ENCODE measurements at regions not wholly inside any gene's neighbourhood (a gene's known extent, or its start where the extent isn't known, plus 50 kb on each side); places are given as distances from the start of the nearest gene placed in this dataset.

- WGBS (ENCODE audit: insufficient coverage, low coverage, low lambda C conversion rate, missing lambda C conversion rate) = 36% methylated on average over 2 of the region's 2 CpGs
- no peak overlapping the region for H3K27ac ChIP-seq
- H3K9me3 ChIP-seq = no peaks in the 10 kb centered on the region
- ATAC-seq = no peak
- intact Hi-C loops (cut with DNase I) = no loop called here
- H3K27me3 ChIP-seq = no peaks in the 10 kb centered on the region
- H3K4me3 ChIP-seq = no peak overlapping the region
- TF ChIP-seq, protein P1, sequence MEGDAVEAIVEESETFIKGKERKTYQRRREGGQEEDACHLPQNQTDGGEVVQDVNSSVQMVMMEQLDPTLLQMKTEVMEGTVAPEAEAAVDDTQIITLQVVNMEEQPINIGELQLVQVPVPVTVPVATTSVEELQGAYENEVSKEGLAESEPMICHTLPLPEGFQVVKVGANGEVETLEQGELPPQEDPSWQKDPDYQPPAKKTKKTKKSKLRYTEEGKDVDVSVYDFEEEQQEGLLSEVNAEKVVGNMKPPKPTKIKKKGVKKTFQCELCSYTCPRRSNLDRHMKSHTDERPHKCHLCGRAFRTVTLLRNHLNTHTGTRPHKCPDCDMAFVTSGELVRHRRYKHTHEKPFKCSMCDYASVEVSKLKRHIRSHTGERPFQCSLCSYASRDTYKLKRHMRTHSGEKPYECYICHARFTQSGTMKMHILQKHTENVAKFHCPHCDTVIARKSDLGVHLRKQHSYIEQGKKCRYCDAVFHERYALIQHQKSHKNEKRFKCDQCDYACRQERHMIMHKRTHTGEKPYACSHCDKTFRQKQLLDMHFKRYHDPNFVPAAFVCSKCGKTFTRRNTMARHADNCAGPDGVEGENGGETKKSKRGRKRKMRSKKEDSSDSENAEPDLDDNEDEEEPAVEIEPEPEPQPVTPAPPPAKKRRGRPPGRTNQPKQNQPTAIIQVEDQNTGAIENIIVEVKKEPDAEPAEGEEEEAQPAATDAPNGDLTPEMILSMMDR (IDR thresholded peaks at IDR 0.05) = no peak
- no peak for TF ChIP-seq POLR2A (IDR thresholded peaks at IDR 0.05)
- H3K36me3 ChIP-seq = no peaks in the 10 kb centered on the region
- peaks cover 0 to 5% (median 0%) of the 10 kb centered on the region in 4 donors for H3K4me1 ChIP-seq
- no peak for DNase-seq
Observed at GRCh38 chr14:84202486-84202885, 1327.5 kb upstream of the FLRT2 start.

GRCh38 chr14:84203896-84204295 is 1326.0 kb upstream of the FLRT2 start:
- Histone ChIP-seq H3K9me3 (no peaks in the 10 kb centered on the region), H3K4me3 (no peak overlapping the region), H3K27me3 (no peaks in the 10 kb centered on the region), H3K36me3 (no peaks in the 10 kb centered on the region), H3K4me1 (peaks cover 0 to 5% (median 0%) of the 10 kb centered on the region in 4 donors), H3K27ac (no peak overlapping the region)
- ATAC-seq (no peak), DNase-seq (no peak)
- intact Hi-C loops (cut with DNase I) = no loop called here
- TF ChIP-seq, protein P1 (IDR thresholded peaks at IDR 0.05) = no peak
- no peak for TF ChIP-seq POLR2A (IDR thresholded peaks at IDR 0.05)

DNA sequence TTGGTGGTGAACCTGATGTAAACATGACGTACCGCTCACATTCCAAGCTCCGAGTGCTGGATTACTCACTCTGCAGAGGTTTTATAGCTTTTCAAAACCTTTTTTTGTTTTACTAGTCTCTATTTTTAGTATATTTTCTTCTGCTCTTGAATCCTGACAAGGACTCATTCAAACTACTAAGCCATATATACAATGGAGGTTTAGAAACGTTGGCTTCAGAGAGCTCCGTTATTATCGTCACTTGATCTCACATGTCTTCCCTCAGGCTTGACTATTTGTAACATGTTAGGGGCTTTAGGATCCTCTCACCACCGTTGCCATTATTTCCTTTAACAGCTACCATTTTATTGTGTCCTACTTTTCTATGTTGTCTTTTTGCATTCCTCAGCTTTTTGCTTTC is 1321.5 kb upstream of the FLRT2 start:
- Histone ChIP-seq H3K9me3 (no peaks in the 10 kb centered on the region), H3K27me3 (no peaks in the 10 kb centered on the region), H3K36me3 (no peaks in the 10 kb centered on the region), H3K27ac (no peak overlapping the region), H3K4me1 (peaks cover 0 to 5% (median 0%) of the 10 kb centered on the region in 4 donors), H3K4me3 (no peak overlapping the region)
- 75% methylated on average over 7 of the region's 7 CpGs for WGBS (ENCODE audit: insufficient coverage, low coverage, low lambda C conversion rate, missing lambda C conversion rate)
- no peak for DNase-seq
- no peak for ATAC-seq
- intact Hi-C loops (cut with DNase I) = no loop called here
- no peak for TF ChIP-seq POLR2A (IDR thresholded peaks at IDR 0.05)
- TF ChIP-seq, protein P1 (IDR thresholded peaks at IDR 0.05) = no peak

DNA sequence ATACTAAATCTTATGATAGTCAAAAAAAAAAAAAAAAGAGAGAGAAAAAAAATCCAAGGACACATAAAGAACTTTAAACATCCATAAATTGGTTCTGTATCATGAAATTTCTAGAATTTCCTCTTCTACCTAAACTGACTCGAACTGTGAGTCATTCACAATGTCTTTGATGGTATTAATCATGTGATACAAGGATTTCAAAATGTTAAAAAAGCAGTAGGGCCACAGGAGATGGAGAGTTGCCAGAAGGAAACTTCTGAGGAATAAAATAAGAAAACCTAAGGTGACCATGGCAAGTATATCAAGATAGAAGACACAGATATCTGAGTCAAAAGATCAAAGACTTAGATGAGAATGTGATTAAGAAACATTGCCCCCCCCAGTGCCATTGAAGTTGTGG is 1320.9 kb upstream of the FLRT2 start:
- H3K27ac ChIP-seq = no peak overlapping the region
- H3K36me3 ChIP-seq = no peaks in the 10 kb centered on the region
- no peaks in the 10 kb centered on the region for H3K9me3 ChIP-seq
- H3K4me1 ChIP-seq = peaks cover 0 to under 1% (median 0%) of the 10 kb centered on the region in 4 donors
- no peak for DNase-seq
- no peak overlapping the region for H3K4me3 ChIP-seq
- 26% methylated on average over 1 of the region's 1 CpG for WGBS (ENCODE audit: insufficient coverage, low coverage, low lambda C conversion rate, missing lambda C conversion rate)
- no peak for ATAC-seq
- no peaks in the 10 kb centered on the region for H3K27me3 ChIP-seq
- intact Hi-C loops (cut with DNase I) = no loop called here
- TF ChIP-seq POLR2A (IDR thresholded peaks at IDR 0.05) = no peak
- TF ChIP-seq, protein P1 (IDR thresholded peaks at IDR 0.05) = no peak

DNA sequence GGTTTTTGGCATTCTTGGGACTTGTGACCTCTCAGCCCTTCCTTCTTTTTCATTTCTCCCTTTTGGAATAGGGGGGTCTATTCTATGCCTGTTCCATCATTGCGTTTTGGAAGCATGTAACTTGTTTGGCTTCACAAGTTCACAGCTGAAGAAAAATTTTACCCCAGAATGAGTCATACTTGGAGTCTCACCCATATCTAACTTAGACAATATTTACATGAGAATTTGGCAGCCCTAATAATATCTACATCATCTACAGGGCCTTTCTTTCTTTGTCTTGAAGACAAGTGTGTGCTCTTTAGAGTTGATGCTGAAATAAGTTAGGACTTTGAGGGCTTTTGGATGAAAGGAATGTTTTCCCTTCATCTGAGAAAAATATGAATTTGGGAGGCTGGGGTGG is 1312.9 kb upstream of the FLRT2 start:
- ATAC-seq (no peak), DNase-seq (no peak)
- 50% methylated on average over 1 of the region's 1 CpG for WGBS (ENCODE audit: insufficient coverage, low coverage, low lambda C conversion rate, missing lambda C conversion rate)
- no peaks in the 10 kb centered on the region for H3K4me1 ChIP-seq
- intact Hi-C loops (cut with DNase I) = no loop called here
- H3K27ac ChIP-seq = no peak overlapping the region
- no peak overlapping the region for H3K4me3 ChIP-seq
- H3K9me3 ChIP-seq = no peaks in the 10 kb centered on the region
- no peaks in the 10 kb centered on the region for H3K27me3 ChIP-seq
- H3K36me3 ChIP-seq = no peaks in the 10 kb centered on the region
- TF ChIP-seq, protein P1 (IDR thresholded peaks at IDR 0.05) = no peak
- no peak for TF ChIP-seq POLR2A (IDR thresholded peaks at IDR 0.05)
